Epithelial cell of esophagus (primary cell): ENCODE measurements at regions not wholly inside any gene's neighbourhood (a gene's known extent, or its start where the extent isn't known, plus 50 kb on each side); places are given as distances from the start of the nearest gene placed in this dataset.

Experiments
- DNase-seq: peaks from one replicate; pipeline ENCODE4 v3.0.0; 2010; ENCODE audit warnings: low read depth
- H3K4me3 ChIP-seq: 2 replicates; pipeline ENCODE4 v1.5.1; 2011; ENCODE audit warnings: mild to moderate bottlenecking, low read length, control low read depth
- TF ChIP-seq, protein P1 (sequence below): IDR thresholded peaks from 2 replicates; pipeline ENCODE4 v1.5.1; 2011; ENCODE audit warnings: low read depth, mild to moderate bottlenecking, low read length, control low read depth, inconsistent platforms; ENCODE audit not compliant: insufficient read depth; ENCODE audit errors: missing control alignments

GRCh38 chr1:106290805-106291501 lies 765.5 kb upstream of the PRMT6 start:
- TF ChIP-seq, protein P1, sequence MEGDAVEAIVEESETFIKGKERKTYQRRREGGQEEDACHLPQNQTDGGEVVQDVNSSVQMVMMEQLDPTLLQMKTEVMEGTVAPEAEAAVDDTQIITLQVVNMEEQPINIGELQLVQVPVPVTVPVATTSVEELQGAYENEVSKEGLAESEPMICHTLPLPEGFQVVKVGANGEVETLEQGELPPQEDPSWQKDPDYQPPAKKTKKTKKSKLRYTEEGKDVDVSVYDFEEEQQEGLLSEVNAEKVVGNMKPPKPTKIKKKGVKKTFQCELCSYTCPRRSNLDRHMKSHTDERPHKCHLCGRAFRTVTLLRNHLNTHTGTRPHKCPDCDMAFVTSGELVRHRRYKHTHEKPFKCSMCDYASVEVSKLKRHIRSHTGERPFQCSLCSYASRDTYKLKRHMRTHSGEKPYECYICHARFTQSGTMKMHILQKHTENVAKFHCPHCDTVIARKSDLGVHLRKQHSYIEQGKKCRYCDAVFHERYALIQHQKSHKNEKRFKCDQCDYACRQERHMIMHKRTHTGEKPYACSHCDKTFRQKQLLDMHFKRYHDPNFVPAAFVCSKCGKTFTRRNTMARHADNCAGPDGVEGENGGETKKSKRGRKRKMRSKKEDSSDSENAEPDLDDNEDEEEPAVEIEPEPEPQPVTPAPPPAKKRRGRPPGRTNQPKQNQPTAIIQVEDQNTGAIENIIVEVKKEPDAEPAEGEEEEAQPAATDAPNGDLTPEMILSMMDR, result no peak
- H3K4me3 ChIP-seq, result no peak overlapping the region
- DNase-seq, result no peak

DNA sequence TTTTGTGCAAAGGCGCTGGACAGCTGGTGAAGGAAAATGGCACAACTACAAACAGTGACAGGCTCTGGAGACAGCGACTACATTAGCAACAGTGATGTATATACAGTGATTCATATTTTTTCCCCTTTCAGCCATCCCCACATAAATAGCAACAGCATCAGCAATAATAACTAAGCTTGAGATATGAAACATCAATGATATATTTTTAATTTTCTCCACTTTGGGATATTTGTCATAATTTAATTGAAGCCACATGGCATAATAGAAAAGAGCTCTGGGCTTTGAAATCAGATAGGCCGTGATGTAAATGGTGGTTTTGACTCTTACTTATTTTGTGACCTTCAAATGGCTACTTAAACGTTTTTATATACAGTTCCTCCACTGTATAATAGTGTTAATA lies 764.3 kb upstream of the PRMT6 start:
- TF ChIP-seq, protein P1, result no peak
- H3K4me3 ChIP-seq, result no peak overlapping the region
- DNase-seq, result no peak

DNA sequence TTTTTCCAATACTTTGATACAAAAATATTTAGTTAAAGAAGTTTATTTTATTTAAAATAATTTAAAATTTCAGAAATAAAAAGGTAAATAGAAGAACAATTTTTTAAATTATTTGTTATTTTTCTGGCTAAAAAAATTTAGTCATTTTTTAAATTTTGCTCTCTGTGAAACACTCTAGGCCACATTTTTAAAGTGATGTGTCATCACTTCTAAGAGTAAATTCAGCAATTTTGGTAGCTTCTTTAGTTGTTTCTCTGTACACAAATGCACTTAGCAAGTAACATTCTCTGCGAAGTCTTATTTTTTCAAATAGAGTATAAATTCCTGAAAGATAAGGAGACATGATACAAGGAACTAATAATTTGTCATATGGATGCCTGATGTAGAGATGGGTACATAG lies 760.0 kb upstream of the PRMT6 start:
- no peak overlapping the region for H3K4me3 ChIP-seq
- DNase-seq, result no peak
- TF ChIP-seq, protein P1, result no peak

- TF ChIP-seq, protein P1, result no peak
- H3K4me3 ChIP-seq, result no peak overlapping the region
- no peak for DNase-seq
Measured at GRCh38 chr1:106304106-106304505, 752.4 kb upstream of the PRMT6 start.

DNA sequence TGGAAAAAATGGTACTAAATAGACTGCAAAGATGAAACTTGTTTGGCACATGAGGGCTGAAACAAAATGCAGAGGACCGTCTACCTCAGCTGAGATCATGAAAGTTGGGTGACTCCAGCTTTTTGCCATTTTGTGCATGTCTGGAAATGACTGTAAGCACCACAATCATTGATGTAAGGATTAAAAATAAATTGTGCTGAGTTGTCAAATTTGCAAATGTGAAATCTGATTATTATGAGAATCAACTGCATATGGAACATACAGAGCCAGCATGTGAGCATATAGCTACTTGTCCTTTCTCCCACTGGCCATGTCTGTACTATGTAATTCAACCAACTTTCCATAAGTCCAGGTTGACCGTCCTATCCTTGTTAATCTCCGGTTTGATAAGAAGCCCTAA lies 736.9 kb upstream of the PRMT6 start:
- DNase-seq, result no peak
- TF ChIP-seq, protein P1, result no peak
- no peak overlapping the region for H3K4me3 ChIP-seq

DNA sequence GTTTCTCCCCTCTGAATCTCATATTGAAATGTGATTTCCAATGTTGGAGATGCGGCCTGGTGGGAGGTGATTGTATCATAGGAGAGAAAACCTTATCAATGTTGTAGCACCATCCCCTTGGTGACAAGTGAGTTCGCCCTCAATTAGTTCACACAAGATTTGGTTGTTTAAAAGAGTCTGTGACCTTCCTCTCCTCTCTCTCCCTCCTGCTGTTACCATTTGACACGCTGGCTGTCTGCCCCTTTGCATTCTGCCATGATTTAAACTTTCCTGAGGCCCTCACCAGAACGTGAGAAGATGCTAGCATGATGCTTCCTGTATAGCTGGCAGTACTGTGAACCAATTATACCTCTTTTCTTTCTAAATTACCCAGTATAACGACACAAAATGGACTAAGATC lies 730.9 kb upstream of the PRMT6 start:
- no peak for DNase-seq
- TF ChIP-seq, protein P1, result no peak
- no peak overlapping the region for H3K4me3 ChIP-seq

GRCh38 chr1:106344494-106344893 lies 712.0 kb upstream of the PRMT6 start:
- DNase-seq, result no peak
- TF ChIP-seq, protein P1, result no peak
- H3K4me3 ChIP-seq, result no peak overlapping the region
